Body of pancreas (tissue), 4 donors: ENCODE measurements at regions not wholly inside any gene's neighbourhood (a gene's known extent, or its start where the extent isn't known, plus 50 kb on each side); places are given as distances from the start of the nearest gene placed in this dataset.

Experiments
- POLR2A ChIP-seq, 3 donors: fragments of 450-650 bp; IDR thresholded peaks; one replicate each; pipeline ENCODE4 v1.6.1; 2016; ENCODE audit warnings: antibody characterized with exemption in 3 of 3, mild to moderate bottlenecking in 2 of 3
- TF ChIP-seq, protein P1 (sequence below), 7 experiments: fragments of 450-650 bp in 4 of 7; fragments of 200-600 bp in 3 of 7; sonication (generic) in 3 of 7; IDR thresholded peaks; one replicate each; pipeline ENCODE4 v1.5.1; 2016 to 2019; ENCODE audit warnings: antibody characterized with exemption in 7 of 7

DNA sequence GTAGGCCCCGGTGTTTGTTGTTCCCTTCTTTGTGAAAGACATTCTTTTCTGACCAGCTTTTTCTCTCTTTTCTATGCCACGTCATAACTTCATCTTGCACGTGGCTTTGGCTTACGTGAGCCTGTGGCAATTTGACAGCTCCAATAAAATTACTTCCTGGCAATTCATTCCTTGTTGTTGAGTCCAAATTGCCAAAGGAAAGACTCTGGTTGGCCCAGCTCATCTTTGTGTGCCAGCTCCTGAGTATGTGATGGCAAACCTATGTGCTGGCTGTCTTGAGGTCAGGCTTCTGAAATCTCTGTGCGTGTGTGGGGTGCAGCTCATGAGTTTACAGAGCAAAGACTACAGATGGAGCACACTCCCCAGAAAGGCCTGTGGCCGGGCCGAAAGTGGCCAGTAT, 272.5 kb upstream of the SGK1 start:
- TF ChIP-seq POLR2A (IDR thresholded peaks at IDR 0.05) = no peak
- TF ChIP-seq, protein P1, sequence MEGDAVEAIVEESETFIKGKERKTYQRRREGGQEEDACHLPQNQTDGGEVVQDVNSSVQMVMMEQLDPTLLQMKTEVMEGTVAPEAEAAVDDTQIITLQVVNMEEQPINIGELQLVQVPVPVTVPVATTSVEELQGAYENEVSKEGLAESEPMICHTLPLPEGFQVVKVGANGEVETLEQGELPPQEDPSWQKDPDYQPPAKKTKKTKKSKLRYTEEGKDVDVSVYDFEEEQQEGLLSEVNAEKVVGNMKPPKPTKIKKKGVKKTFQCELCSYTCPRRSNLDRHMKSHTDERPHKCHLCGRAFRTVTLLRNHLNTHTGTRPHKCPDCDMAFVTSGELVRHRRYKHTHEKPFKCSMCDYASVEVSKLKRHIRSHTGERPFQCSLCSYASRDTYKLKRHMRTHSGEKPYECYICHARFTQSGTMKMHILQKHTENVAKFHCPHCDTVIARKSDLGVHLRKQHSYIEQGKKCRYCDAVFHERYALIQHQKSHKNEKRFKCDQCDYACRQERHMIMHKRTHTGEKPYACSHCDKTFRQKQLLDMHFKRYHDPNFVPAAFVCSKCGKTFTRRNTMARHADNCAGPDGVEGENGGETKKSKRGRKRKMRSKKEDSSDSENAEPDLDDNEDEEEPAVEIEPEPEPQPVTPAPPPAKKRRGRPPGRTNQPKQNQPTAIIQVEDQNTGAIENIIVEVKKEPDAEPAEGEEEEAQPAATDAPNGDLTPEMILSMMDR (IDR thresholded peaks at IDR 0.05) = no peak
